ENCODE measurements at regions not wholly inside any gene's neighbourhood (a gene's known extent, or its start where the extent isn't known, plus 50 kb on each side); places are given as distances from the start of the nearest gene placed in this dataset.

DNA sequence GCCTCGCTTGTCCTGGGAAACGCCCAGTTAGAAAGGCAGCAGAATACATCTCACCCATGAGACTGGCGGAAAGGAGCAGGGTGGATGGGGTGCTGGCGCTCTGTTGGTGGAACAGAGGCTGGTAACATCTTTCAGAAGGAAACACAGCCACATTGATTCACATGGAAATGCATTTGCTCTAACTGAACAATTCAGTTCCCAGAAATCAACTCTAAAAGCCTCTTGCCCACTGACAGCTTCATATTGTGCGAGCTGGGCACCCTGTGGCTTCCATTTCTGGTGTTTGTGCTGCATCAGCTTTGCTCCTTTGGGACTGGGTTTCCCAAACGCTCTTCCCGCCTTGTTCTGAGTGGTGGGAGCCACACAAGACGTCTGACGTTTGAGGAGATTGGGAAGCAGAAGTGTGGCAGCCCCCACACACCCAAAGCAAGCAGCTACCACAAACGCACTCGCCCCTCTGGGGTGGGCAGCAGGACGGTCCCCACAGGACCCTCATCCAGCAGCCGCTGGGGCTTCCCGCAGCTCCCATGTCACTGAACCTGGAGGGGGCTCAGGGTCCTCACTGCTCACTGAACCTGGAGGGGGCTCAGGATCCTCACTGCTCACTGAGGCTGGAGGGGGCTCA is 229.5 kb downstream of the ERMARD start:
- H3K36me3 ChIP-seq (replicated peaks; ENCODE audit: insufficient read depth, low read depth), result no peaks in the 10 kb centered on the region
- 89% methylated on average over 14 of the region's 14 CpGs for WGBS (ENCODE audit: low lambda C conversion rate, missing lambda C conversion rate)
- H3K27me3 ChIP-seq, result no peaks in the 10 kb centered on the region
- no peak overlapping the region for H3K27ac ChIP-seq
- no peak overlapping the region for H3K4me3 ChIP-seq
- H3K79me2 ChIP-seq, result no peaks in the 10 kb centered on the region
- no peaks in the 10 kb centered on the region for H3K4me1 ChIP-seq (ENCODE audit: insufficient read depth)
- H3K9me3 ChIP-seq (ENCODE audit: low read depth), result no peaks in the 10 kb centered on the region
- TF ChIP-seq, protein P1, sequence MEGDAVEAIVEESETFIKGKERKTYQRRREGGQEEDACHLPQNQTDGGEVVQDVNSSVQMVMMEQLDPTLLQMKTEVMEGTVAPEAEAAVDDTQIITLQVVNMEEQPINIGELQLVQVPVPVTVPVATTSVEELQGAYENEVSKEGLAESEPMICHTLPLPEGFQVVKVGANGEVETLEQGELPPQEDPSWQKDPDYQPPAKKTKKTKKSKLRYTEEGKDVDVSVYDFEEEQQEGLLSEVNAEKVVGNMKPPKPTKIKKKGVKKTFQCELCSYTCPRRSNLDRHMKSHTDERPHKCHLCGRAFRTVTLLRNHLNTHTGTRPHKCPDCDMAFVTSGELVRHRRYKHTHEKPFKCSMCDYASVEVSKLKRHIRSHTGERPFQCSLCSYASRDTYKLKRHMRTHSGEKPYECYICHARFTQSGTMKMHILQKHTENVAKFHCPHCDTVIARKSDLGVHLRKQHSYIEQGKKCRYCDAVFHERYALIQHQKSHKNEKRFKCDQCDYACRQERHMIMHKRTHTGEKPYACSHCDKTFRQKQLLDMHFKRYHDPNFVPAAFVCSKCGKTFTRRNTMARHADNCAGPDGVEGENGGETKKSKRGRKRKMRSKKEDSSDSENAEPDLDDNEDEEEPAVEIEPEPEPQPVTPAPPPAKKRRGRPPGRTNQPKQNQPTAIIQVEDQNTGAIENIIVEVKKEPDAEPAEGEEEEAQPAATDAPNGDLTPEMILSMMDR (IDR thresholded peaks at IDR 0.05; ENCODE audit: poor library complexity), result no peak
- TF ChIP-seq EZH2 (IDR thresholded peaks at IDR 0.05; ENCODE audit: borderline replicate concordance) (no peak), EZH2phosphoT487 (IDR thresholded peaks at IDR 0.05; ENCODE audit: low read depth, severe bottlenecking, unreplicated experiment) (no peak)
- no peak for DNase-seq (ENCODE audit: low spot score)
- H2AFZ ChIP-seq, result no peak overlapping the region
- H4K20me1 ChIP-seq (ENCODE audit: insufficient read depth, poor library complexity, severe bottlenecking), result no peaks in the 10 kb centered on the region
- no peaks in the 10 kb centered on the region for H3K9me2 ChIP-seq (replicated peaks; ENCODE audit: insufficient read depth)
- H3K4me2 ChIP-seq, result no peak overlapping the region

DNA sequence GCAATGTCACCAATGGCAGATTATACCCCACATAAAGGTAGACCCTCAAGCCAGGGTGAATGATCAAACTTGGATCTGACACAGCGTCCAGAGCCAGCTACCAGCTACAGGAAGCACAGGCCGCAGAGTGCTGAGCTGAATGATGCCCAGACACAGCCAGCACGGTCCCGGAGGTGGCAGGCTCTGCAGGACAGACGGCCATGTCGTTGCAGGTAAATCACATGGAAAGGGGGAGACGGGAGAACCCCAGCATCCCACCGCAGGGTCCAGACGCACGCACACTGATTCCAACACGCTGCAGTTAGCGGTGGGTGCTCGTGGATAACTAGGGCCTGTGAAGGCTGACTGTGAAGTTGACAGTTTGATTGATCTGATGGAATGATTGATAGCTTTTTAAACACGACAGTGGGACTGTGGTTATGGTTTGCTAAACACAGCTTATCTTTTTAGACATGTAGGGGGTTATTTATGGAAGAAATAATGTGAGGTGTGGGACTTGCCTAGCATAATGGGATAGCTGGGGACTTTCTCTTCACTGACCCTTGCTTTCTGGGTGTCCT is 228.5 kb downstream of the ERMARD start:
- Histone ChIP-seq H3K4me3 (no peak overlapping the region), H2AFZ (no peak overlapping the region), H3K9me2 (replicated peaks; ENCODE audit: insufficient read depth) (no peaks in the 10 kb centered on the region), H3K4me2 (no peak overlapping the region), H4K20me1 (ENCODE audit: insufficient read depth, poor library complexity, severe bottlenecking) (no peaks in the 10 kb centered on the region), H3K4me1 (ENCODE audit: insufficient read depth) (no peaks in the 10 kb centered on the region), H3K79me2 (no peaks in the 10 kb centered on the region), H3K27ac (no peak overlapping the region), H3K27me3 (no peaks in the 10 kb centered on the region), H3K9me3 (ENCODE audit: low read depth) (no peaks in the 10 kb centered on the region), H3K36me3 (replicated peaks; ENCODE audit: insufficient read depth, low read depth) (no peaks in the 10 kb centered on the region)
- WGBS (ENCODE audit: low lambda C conversion rate, missing lambda C conversion rate), result 89% methylated on average over 14 of the region's 14 CpGs
- TF ChIP-seq EZH2 (IDR thresholded peaks at IDR 0.05; ENCODE audit: borderline replicate concordance), result no peak
- TF ChIP-seq, protein P1 (IDR thresholded peaks at IDR 0.05; ENCODE audit: poor library complexity), result no peak
- TF ChIP-seq EZH2phosphoT487 (IDR thresholded peaks at IDR 0.05; ENCODE audit: low read depth, severe bottlenecking, unreplicated experiment), result no peak
- DNase-seq (ENCODE audit: low spot score), result no peak

DNA sequence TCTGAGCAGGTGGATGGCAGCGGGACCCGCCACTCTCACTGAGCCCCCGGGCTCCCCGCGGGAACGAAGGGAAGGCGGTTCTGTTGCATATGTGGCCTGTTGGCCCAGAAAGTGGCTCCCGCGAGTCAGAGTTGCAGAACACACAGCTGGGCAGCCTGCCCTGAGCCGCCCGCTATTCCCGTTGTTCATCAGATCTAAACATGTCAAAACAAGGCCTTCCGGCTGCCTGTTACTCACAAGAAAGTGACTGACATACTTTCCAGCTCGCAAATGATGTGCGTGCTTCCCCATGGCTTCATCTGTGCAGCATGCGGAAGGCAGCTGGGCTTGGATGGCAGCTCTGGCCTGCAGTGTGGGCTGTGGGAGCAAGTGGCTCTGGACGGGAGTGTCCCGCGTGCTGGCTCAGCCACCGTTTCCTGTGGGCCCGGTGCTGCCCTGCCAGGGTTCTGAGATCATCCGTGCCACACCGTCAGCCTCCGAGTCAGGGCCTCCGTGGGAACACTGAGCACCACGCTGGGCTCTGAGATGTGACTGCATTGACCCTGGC is 227.3 kb downstream of the ERMARD start:
- H3K4me1 ChIP-seq (ENCODE audit: insufficient read depth), result no peaks in the 10 kb centered on the region
- H3K27me3 ChIP-seq, result no peaks in the 10 kb centered on the region
- no peaks in the 10 kb centered on the region for H4K20me1 ChIP-seq (ENCODE audit: insufficient read depth, poor library complexity, severe bottlenecking)
- H2AFZ ChIP-seq, result no peak overlapping the region
- no peaks in the 10 kb centered on the region for H3K9me2 ChIP-seq (replicated peaks; ENCODE audit: insufficient read depth)
- H3K36me3 ChIP-seq (replicated peaks; ENCODE audit: insufficient read depth, low read depth), result no peaks in the 10 kb centered on the region
- no peak overlapping the region for H3K27ac ChIP-seq
- no peak overlapping the region for H3K4me2 ChIP-seq
- TF ChIP-seq EZH2phosphoT487 (IDR thresholded peaks at IDR 0.05; ENCODE audit: low read depth, severe bottlenecking, unreplicated experiment) (no peak), EZH2 (IDR thresholded peaks at IDR 0.05; ENCODE audit: borderline replicate concordance) (no peak)
- TF ChIP-seq, protein P1 (IDR thresholded peaks at IDR 0.05; ENCODE audit: poor library complexity), result no peak
- no peaks in the 10 kb centered on the region for H3K79me2 ChIP-seq
- DNase-seq (ENCODE audit: low spot score), result no peak
- 82% methylated on average over 26 of the region's 26 CpGs for WGBS (ENCODE audit: low lambda C conversion rate, missing lambda C conversion rate)
- H3K9me3 ChIP-seq (ENCODE audit: low read depth), result no peaks in the 10 kb centered on the region
- H3K4me3 ChIP-seq, result no peak overlapping the region
